HG03442 (cell line): ENCODE measurements at regions not wholly inside any gene's neighbourhood (a gene's known extent, or its start where the extent isn't known, plus 50 kb on each side); places are given as distances from the start of the nearest gene placed in this dataset.

Experiments used
- ATAC-seq: cut with Tn5 transposase; IDR thresholded peaks from one replicate; pipeline ENCODE4 v1.9.1; 2021; ENCODE audit warnings: mild to moderate bottlenecking, moderate library complexity; ENCODE audit not compliant: unreplicated experiment

GRCh38 chr1:47551971-47552528, 114.2 kb downstream of the FOXD2 start:
- ATAC-seq = no peak

- ATAC-seq = no peak
Measured at GRCh38 chr1:47554082-47554481, 116.2 kb downstream of the FOXD2 start.

- no peak for ATAC-seq
Measured at GRCh38 chr1:47554901-47555300, 117.1 kb downstream of the FOXD2 start.

GRCh38 chr1:47555306-47555705, 117.5 kb downstream of the FOXD2 start:
- no peak for ATAC-seq

- no peak for ATAC-seq
Measured at GRCh38 chr1:47555841-47556560, 118.2 kb downstream of the FOXD2 start.

GRCh38 chr1:47557066-47557465, 119.2 kb downstream of the FOXD2 start:
- ATAC-seq = no peak

- ATAC-seq = no peak
Measured at GRCh38 chr1:47558601-47559593, 121.1 kb downstream of the FOXD2 start.

GRCh38 chr1:47559944-47560695, 122.3 kb downstream of the FOXD2 start:
- no peak for ATAC-seq

- ATAC-seq = no peak
Measured at GRCh38 chr1:47561523-47562007, 123.7 kb downstream of the FOXD2 start.

GRCh38 chr1:47562147-47562546, 124.3 kb downstream of the FOXD2 start:
- ATAC-seq = no peak

- no peak for ATAC-seq
Measured at GRCh38 chr1:47562799-47563198, 125.0 kb downstream of the FOXD2 start.

- no peak for ATAC-seq
Measured at GRCh38 chr1:47563201-47563600, 125.4 kb downstream of the FOXD2 start.

GRCh38 chr1:47564570-47564969, 126.7 kb downstream of the FOXD2 start:
- ATAC-seq = no peak

- ATAC-seq = no peak
Measured at GRCh38 chr1:47565092-47565491, 127.2 kb downstream of the FOXD2 start.

- no peak for ATAC-seq
Measured at GRCh38 chr1:47565676-47566075, 127.8 kb downstream of the FOXD2 start.

GRCh38 chr1:47568763-47569162, 130.9 kb downstream of the FOXD2 start:
- ATAC-seq = no peak

- ATAC-seq = no peak
Measured at GRCh38 chr1:47569261-47569660, 131.4 kb downstream of the FOXD2 start.

- ATAC-seq = no peak
Measured at GRCh38 chr1:47569681-47570470, 132.0 kb downstream of the FOXD2 start.

- no peak for ATAC-seq
Measured at GRCh38 chr1:47571161-47571560, 133.3 kb downstream of the FOXD2 start.

- no peak for ATAC-seq
Measured at GRCh38 chr1:47571952-47572351, 134.1 kb downstream of the FOXD2 start.
